ENCODE measurements at regions not wholly inside any gene's neighbourhood (a gene's known extent, or its start where the extent isn't known, plus 50 kb on each side); places are given as distances from the start of the nearest gene placed in this dataset.
"Not testable (repeated sequence)": the region's sequence is repeated elsewhere in the genome, so short reads cannot be mapped to it uniquely, and the experiment has no call there.

DNA sequence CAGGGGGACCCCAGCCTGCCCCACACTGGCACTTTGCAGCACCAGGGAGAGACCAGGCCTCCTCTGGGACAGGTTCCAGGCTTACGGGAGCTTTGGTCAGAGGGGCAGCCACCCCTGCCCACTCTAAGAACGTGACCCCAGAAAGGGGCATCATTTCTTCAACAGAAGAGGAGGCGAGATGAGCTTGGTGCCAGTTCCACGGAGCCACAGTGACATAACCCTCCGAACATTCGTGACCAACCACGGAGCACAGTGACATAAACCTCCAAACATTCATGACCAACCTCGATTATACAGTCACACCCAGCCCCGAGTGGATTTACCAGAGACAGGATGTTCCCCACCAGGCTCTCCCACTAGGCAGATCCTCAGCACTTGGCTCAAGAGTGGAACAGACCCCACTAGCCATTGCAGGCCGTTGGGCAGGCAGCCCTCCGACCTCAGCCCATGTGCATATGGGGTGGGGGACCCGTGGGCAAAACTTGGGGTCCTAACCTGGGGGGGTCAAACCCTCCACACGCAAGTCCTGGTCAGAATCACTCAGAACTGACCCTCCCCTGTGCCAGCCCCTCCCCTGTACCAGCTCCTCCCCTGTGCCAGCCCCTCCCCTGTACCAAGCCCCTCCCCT lies 112.9 kb downstream of the METRNL start:
- DNase-seq: no peak

DNA sequence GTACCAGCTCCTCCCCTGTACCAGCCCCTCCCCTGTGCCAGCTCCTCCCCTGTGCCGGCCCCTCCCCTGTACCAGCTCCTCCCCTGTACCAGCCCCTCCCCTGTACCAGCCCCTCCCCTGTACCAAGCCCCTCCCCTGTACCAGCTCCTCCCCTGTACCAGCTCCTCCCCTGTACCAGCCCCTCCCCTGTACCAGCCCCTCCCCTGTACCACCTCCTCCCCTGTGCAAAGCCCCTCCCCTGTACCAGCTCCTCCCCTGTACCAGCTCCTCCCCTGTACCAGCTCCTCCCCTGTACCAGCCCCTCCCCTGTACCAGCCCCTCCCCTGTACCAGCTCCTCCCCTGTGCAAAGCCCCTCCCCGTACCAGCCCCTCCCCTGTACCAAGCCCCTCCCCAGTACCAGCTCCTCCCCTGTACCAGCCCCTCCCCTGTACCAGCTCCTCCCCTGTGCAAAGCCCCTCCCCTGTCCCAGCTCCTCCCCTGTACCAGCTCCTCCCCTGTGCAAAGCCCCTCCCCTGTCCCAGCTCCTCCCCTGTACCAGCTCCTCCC lies 113.5 kb downstream of the METRNL start:
- DNase-seq: not testable (repeated sequence)

GRCh38 chr17:83193336-83194185 lies 114.2 kb downstream of the METRNL start:
- no peak for DNase-seq

DNA sequence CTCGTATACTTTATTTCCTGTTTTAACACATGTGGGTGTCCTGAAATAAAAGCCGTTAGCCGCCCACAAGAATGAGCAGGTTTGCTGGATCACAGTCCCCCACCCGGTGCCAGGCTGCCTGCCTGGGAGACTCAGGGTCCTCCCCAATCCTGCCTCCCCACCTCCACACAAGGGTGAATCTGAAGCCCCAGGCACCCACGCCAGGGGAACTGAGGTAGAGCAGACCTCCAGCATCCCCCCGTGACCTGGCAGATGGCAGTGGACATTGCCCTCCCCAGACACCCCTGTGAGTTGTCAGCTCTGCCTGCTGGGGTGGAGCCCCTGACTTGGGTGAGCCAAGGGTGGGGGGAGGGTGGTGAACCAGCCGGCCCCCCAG lies 114.8 kb downstream of the METRNL start:
- no peak for DNase-seq

DNA sequence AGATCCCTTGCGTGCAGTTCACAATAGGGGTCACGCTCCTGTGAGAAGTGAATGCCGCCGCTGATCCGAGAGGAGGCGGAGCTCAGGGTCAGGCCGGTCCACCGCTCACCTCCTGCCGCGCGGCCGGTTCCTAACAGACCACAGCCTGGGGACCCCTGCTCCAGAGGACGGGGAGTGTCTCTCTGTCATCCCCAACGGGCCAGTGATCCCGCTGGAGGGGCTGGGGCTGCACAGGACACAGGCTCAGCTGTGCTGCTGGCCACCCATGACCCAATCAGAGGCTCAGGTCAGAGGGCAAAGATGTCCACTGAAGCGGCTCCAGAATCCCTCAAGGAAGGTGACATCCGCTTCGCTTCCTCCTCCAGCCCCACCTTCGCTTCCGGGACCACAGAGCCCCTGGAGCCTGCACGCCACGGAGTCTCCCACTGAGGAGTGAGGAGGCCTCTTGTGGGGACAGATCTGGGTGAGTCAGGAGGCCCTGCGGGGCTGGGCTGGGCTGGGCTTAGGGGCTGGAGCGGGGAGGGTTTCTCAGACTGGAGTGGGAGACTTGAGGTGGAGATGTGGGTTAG lies 115.4 kb downstream of the METRNL start:
- DNase-seq: no peak

DNA sequence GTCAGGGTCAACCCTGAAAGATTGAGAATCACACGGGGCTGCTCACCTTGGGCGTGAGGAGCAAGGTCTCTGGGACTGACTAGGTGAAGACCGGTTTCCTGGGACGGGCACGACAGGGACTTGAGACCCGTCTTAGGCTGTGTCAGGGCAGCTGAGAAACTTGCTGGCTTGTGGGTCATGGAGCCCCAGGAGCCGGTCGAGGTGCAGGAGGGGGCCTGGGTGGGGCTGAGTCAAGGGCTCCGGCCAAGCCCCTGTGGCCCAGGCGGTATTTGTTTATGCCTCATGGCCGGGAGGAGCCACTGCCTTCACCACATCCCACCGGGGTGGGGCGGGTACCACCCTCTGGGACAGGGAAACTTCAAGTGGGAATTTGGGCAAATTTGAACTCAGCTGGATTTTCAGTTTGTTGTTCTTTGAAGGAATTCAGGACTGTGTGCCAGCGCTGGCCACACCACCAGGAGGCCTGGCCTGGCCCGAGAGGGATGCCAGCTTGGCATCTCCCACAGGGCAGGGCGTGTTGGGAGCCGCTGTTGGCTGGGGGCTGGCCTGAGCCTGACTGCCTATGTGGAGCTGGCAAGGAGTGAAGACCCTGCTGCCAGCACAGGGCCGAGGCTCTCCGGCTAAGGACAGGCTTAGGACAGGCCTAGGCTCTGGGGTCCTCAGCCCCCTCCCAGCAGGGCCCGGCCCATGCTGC lies 116.1 kb downstream of the METRNL start:
- no peak for DNase-seq

- DNase-seq: no peak
These were observed 116.6 kb downstream of the METRNL start for GRCh38 chr17:83196024-83196365.

DNA sequence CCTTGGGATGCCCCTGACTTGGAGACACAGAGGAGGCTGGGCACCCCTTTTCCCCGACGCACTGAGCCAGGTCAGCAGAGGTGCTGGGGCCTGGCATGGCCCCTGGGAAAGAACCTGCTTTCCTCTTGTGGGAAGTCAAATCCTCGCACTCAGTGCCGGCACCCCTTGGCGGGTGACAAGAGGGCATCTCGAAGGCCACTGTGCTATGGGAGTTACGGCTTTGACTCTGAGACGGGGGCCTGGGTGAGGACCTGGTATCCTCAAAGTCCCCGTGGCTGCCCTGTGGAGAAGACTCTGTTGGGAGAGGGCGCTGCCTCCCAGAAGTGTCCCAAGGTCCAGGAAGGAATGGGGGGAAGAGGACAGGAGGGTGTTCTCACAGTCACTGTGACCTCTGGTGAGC lies 117.0 kb downstream of the METRNL start:
- DNase-seq: no peak

DNA sequence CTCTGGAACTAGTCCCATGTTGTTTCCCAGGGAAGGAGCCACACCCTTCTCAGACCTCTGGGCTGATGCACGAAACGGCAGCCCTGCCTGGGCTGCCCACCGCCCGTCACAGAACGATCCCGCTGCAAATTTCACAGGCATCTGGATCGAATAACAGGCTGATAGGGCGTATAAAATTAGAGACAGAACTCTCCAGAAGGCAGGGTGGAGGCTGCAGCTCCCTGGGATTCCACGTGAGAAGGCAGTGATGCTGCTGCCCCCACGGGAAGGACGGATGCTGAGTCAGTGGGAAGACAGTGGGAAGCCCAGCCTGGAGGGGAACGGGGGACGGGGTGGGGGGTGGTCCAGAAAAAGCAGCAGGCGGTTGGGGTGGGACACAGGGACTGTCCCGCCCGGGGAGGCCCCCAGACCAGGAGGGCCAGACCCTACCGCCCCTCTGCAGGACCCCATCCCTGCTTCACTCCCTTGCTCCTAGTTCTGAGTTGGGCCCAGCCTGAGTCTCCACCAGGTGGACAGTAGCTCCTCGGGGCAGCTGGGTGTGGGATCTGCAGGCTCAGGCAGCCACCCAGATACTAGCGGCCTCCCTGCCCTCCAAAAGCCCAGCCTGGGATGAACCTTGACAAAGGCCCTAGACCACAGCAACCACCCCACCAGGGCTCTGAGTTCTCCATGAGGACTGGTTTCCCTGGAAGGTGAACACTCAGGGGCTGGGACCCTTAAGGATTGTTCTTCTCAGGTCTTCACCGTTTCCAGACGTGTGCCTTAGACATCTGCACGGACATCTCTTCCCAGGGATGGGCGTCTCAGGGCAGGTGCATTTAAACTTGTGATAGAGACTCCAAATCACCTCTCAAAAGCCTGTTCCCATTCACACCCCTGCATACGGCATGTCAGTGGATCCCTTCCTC lies 117.8 kb downstream of the METRNL start:
- no peak for DNase-seq

GRCh38 chr17:83198366-83199341 lies 119.2 kb downstream of the METRNL start:
- DNase-seq: no peak

- peak; percentile 30 for DNase-seq
These were observed 120.2 kb downstream of the METRNL start for GRCh38 chr17:83199500-83200201.

- DNase-seq: peak; percentile 37
These were observed 120.9 kb downstream of the METRNL start for GRCh38 chr17:83200231-83200699.

DNA sequence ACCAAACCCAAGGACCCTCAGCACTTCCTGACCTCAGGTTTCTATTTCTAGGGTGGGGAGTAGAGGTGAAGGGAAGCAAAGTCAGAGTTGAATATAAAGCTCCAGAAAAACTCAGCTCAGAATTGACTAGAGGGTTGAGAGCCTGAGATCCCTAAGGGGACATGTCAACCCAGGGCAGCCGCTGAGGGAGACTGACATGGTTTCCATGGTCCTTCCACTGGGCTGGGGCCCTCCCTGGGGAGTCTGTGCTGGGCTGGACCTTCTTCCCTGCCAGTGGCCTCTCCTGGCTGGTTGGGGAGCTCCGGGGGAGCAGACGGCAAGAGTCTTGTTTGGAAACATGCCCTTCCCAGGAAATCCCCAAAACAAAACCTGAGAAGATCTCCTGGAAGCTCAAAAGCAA lies 121.3 kb downstream of the METRNL start:
- DNase-seq: no peak

- DNase-seq: no peak
These were observed 122.0 kb downstream of the METRNL start for GRCh38 chr17:83201206-83202001.

GRCh38 chr17:83202002-83203000 lies 122.9 kb downstream of the METRNL start:
- no peak for DNase-seq

DNA sequence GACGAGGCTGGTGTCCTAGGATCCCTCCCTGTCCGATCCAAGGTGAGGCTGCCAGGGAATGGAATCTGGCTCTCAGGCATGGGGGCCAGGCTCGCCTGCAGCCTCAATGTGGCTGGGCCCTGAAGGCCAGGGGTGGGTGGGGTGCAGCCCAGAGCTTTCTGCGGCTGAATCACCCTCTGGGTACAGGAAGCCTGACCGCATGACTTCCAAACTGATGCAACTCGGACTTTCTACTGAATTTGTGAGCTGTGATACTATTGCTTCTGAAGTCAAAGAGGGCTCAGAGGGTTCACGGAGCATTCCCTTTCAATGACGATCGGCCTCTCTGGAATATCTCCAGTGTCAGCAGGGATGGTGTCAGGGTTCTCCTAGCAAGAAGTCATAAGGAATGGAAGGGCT lies 123.7 kb downstream of the METRNL start:
- no peak for DNase-seq

DNA sequence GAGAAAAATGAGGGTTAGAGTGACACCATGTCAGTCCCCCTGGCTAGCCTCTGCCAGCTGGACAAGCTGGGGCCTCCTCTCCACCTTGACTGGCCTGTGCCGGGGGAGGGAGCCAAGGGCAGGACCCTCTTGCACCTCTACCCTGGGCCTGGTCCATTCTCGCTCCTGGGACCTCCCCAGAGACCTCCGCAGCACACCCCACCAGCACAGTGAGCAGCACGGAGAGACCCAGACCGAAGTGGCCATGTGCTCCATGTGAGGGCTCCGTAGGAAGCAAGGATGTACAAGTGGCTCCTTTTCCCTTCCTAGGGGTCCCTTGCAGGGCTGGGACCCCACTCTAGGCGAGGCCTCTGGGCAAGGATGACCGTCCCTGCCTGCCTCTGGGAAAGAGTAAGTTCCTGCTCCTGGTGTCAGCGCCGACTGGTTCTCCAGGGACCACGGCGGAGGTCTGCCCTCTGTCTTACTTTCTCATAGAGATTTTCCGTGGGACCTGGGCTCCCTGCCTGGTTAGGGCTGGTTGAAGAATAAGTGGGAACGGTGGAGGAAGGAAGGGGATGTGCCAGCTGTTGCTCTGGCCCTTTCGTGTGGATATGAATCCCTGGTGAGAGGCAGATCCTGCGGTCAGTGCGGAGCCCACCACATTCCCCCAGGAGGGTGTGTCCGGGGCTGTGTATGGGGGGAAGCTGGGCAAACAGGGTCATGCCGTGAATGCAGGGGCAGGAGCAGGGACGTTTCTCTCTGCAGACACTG lies 124.2 kb downstream of the METRNL start:
- no peak for DNase-seq
